Keratinocyte (primary cell): ENCODE measurements at regions not wholly inside any gene's neighbourhood (a gene's known extent, or its start where the extent isn't known, plus 50 kb on each side); places are given as distances from the start of the nearest gene placed in this dataset.

ENCODE experiments used
- DNase-seq: peaks from one replicate; pipeline ENCODE4 v3.0.0-alpha.2; 2011; ENCODE audit warnings: low read depth, missing footprints, low spot score
- FAIRE-seq: peaks from 2 replicates; lab custom pipeline; 2011; peaks lifted over from hg19 to GRCh38; lab: Jason Lieb, UNC
- H2AFZ ChIP-seq: 2 replicates; pipeline ENCODE4 v1.6.0; 2012; ENCODE audit warnings: low read length, control low read depth, inconsistent platforms; ENCODE audit not compliant: control insufficient read depth
- H3K27ac ChIP-seq: 2 replicates; pipeline ENCODE4 v1.5.1; 2011; ENCODE audit warnings: low read length; ENCODE audit not compliant: control insufficient read depth, insufficient read depth
- H3K27me3 ChIP-seq: 3 replicates; pipeline ENCODE4 v1.6.0; 2011; ENCODE audit warnings: low read length; ENCODE audit not compliant: control insufficient read depth, insufficient read depth; ENCODE audit errors: extremely low read depth
- H3K36me3 ChIP-seq, 2 experiments: 2 replicates in 1 of 2; 3 replicates in 1 of 2; pipeline ENCODE4 v1.5.1; 2011; ENCODE audit warnings: low read length in 2 of 2, mild to moderate bottlenecking in 1 of 2; ENCODE audit not compliant: control insufficient read depth in 2 of 2, insufficient read depth in 2 of 2; ENCODE audit errors: extremely low read depth in 1 of 2
- H3K4me1 ChIP-seq: 3 replicates; pipeline ENCODE4 v1.5.1; 2011; ENCODE audit warnings: low read length; ENCODE audit not compliant: control insufficient read depth, insufficient read depth; ENCODE audit errors: extremely low read depth
- H3K4me2 ChIP-seq: 3 replicates; pipeline ENCODE4 v1.6.0; 2011; ENCODE audit warnings: low read depth, low read length; ENCODE audit not compliant: control insufficient read depth, insufficient read depth; ENCODE audit errors: extremely low read depth
- H3K4me3 ChIP-seq, 3 experiments: fragments of 200-600 bp in 1 of 3; sonication (generic) in 1 of 3; 2 replicates in 2 of 3; 3 replicates in 1 of 3; pipeline ENCODE4 v1.5.1; 2011 to 2016; ENCODE audit warnings: low read length in 3 of 3, mild to moderate bottlenecking in 3 of 3, control low read depth in 2 of 3, inconsistent platforms in 1 of 3, low read depth in 1 of 3, mixed read lengths in 1 of 3, mixed run types in 1 of 3, moderate library complexity in 1 of 3; ENCODE audit not compliant: control insufficient read depth in 2 of 3, insufficient read depth in 2 of 3; ENCODE audit errors: extremely low read depth in 1 of 3
- H3K79me2 ChIP-seq: 2 replicates; pipeline ENCODE4 v1.6.0; 2012; ENCODE audit warnings: low read length; ENCODE audit not compliant: control insufficient read depth, insufficient read depth
- H3K9ac ChIP-seq: 3 replicates; pipeline ENCODE4 v1.6.0; 2011; ENCODE audit warnings: low read length; ENCODE audit not compliant: control insufficient read depth, insufficient read depth; ENCODE audit errors: extremely low read depth
- H3K9me1 ChIP-seq: 3 replicates; pipeline ENCODE4 v1.6.0; 2011; ENCODE audit warnings: low read length; ENCODE audit not compliant: control insufficient read depth, insufficient read depth; ENCODE audit errors: extremely low read depth
- H3K9me3 ChIP-seq: 2 replicates; pipeline ENCODE4 v1.5.1; 2012; ENCODE audit warnings: low read depth, low read length; ENCODE audit not compliant: control insufficient read depth
- H4K20me1 ChIP-seq: 3 replicates; pipeline ENCODE4 v1.6.0; 2011; ENCODE audit warnings: low read length; ENCODE audit not compliant: control insufficient read depth, insufficient read depth; ENCODE audit errors: extremely low read depth
- CTCF ChIP-seq, 3 experiments: IDR thresholded peaks in 1 of 3; conservative IDR thresholded peaks in 1 of 3; optimal IDR thresholded peaks in 1 of 3; 2 replicates in 2 of 3; 3 replicates in 1 of 3; pipeline versions ENCODE3 to v1.5.1; 2011; ENCODE audit warnings: low read length in 3 of 3, mild to moderate bottlenecking in 3 of 3, moderate library complexity in 2 of 3, control low read depth in 1 of 3, inconsistent platforms in 1 of 3; ENCODE audit not compliant: insufficient read depth in 2 of 3; ENCODE audit errors: extremely low read depth in 1 of 3
- EZH2 ChIP-seq: IDR thresholded peaks from one replicate; pipeline ENCODE4 v1.6.1; 2012; ENCODE audit warnings: inconsistent platforms, mild to moderate bottlenecking, low read length, moderate library complexity
- dilution Hi-C: fragments of 300-500 bp; cut with MboI; formaldehyde crosslinking; loops from one replicate; pipeline ENCODE4 v1.7.0; 2020; ENCODE audit warnings: low sequenced_read_pairs; ENCODE audit not compliant: extremely low pct_ligation_motif_present

DNA sequence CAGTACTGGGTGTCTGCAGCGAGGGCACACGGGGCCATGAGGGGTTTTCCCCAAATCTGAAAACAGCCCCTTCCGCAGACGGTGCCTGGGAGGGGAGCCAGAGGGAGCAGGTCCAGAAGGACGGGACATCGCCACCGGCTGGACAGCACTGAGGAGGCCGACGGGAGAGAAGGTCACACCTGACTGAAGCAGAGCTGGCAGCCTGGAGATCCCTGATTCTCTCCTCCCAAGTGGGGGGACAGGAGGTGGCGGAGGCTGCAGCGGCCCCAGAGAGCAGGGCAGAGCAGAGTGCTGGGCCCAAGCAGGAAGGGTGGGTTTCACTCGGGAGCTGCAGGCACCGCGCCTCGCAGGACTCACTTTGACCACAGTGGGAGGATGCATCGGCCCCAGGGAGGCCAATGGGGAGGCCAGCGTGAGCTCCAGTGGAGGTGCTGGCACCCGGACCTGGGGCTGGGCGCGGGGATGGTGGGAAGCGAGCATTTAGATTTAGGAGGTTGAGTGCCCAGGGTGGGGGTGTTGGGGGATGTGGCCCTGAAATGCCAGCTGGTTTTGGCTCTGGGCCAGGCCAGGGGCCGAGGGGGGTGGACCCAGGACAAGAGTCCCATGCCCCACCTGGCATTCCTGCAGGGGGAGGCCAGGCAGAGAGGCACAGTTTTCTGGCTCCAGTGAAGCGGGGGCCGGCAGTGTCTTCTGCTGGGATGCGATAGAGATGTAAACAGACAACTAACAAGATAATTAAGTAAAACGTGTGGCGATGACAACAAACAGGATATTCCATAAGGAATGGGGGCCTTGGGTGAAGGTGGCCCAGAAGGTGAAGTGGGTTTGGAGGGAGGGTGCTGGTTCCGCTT, 92.3 kb upstream of the FGF3 start:
- no peak for TF ChIP-seq EZH2
- no peak for TF ChIP-seq CTCF (optimal IDR thresholded peaks at IDR 0.05 in 1 of 3, IDR thresholded peaks at IDR 0.05 in 1 of 3, conservative IDR thresholded peaks at IDR 0.05 in 1 of 3; ENCODE audit: extremely low read depth in 1 of 3, insufficient read depth in 2 of 3, low read length in 3 of 3)
- Histone ChIP-seq H3K9me1 (peaks cover 3% of the 10 kb centered on the region), H3K79me2 (no peaks in the 10 kb centered on the region), H3K4me1 (peaks cover 34% of the 10 kb centered on the region), H3K9me3 (no peaks in the 10 kb centered on the region), H3K36me3 (no peaks in the 10 kb centered on the region), H3K27me3 (no peaks in the 10 kb centered on the region), H2AFZ (no peak overlapping the region), H3K9ac (no peak overlapping the region), H3K27ac (no peak overlapping the region), H4K20me1 (no peaks in the 10 kb centered on the region), H3K4me3 (no peak overlapping the region), H3K4me2 (no peak overlapping the region)
- DNase-seq (no peak), FAIRE-seq (no peak)
- dilution Hi-C loops, result no loop called here

DNA sequence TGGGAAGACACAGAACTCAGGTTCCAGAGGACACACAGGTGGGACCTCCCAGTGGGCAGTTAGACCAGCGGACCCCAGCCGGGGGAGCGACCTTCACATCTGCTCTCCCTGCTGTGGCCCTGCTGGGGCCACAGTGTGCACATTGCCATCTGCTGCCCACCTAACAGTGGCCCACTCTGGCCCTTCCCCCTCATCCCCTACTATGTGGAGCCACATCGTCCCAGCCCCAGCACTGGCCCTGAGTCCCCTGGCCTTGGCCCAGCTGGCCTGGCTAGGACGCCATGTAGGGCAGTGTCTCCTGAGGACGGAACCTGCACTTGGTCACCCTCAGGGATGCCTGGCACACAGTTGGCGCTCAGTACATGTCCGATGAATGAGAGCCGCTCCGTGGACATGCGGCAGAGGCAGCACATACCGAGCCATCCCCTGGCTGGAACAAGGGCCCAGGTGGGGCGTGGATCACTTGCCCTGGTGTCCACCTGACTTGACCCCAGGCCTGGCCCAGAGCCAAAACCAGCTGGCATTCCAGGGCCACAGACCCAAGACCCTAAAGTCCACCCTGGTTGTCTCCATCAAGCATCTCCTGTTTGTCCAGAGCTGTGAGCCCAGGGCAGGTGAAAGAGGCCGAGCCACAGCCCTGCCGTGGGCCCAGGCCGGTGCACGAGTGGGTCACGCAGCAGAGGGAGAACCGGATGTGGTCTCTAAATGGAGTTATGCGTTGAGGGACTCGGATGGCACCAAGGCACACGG, 93.1 kb upstream of the FGF3 start:
- H3K4me2 ChIP-seq, result no peak overlapping the region
- H3K79me2 ChIP-seq, result no peaks in the 10 kb centered on the region
- H3K27me3 ChIP-seq, result no peaks in the 10 kb centered on the region
- DNase-seq, result no peak
- FAIRE-seq, result no peak
- no peak overlapping the region for H2AFZ ChIP-seq
- no peak overlapping the region for H3K9ac ChIP-seq
- H4K20me1 ChIP-seq, result no peaks in the 10 kb centered on the region
- no peaks in the 10 kb centered on the region for H3K9me3 ChIP-seq
- peaks cover 34% of the 10 kb centered on the region for H3K4me1 ChIP-seq
- peaks cover 3% of the 10 kb centered on the region for H3K9me1 ChIP-seq
- no peaks in the 10 kb centered on the region for H3K36me3 ChIP-seq
- TF ChIP-seq EZH2, result no peak
- TF ChIP-seq CTCF (optimal IDR thresholded peaks at IDR 0.05 in 1 of 3, IDR thresholded peaks at IDR 0.05 in 1 of 3, conservative IDR thresholded peaks at IDR 0.05 in 1 of 3; ENCODE audit: extremely low read depth in 1 of 3, insufficient read depth in 2 of 3, low read length in 3 of 3), result peak in 1 of 3 experiments; percentile 9
- H3K4me3 ChIP-seq, result no peak overlapping the region
- dilution Hi-C loops, result no loop called here
- H3K27ac ChIP-seq, result no peak overlapping the region
